ACC112 (cell line): ENCODE measurements at regions not wholly inside any gene's neighbourhood (a gene's known extent, or its start where the extent isn't known, plus 50 kb on each side); places are given as distances from the start of the nearest gene placed in this dataset.
A peak's percentile ranks its signal among the peaks of the same experiment; 100 is the strongest.

ENCODE experiments used
- H2AFZ ChIP-seq: fragments of 200-600 bp; sonication (generic); one replicate; pipeline ENCODE4 v1.6.0; 2017; ENCODE audit warnings: antibody characterized with exemption, low read length; ENCODE audit not compliant: unreplicated experiment
- H3K27ac ChIP-seq: fragments of 200-600 bp; sonication (generic); 2 replicates; pipeline ENCODE4 v1.5.1; 2014; ENCODE audit warnings: low read depth, mild to moderate bottlenecking, antibody characterized with exemption, low read length, moderate library complexity
- H3K27me3 ChIP-seq: fragments of 200-600 bp; sonication (generic); 2 replicates; pipeline ENCODE4 v1.6.1; 2014; ENCODE audit warnings: mild to moderate bottlenecking, antibody characterized with exemption, low read length, moderate library complexity, mixed read lengths; ENCODE audit not compliant: insufficient read depth
- H3K36me3 ChIP-seq: fragments of 200-600 bp; sonication (generic); 2 replicates; pipeline ENCODE4 v1.6.1; 2016; ENCODE audit warnings: mild to moderate bottlenecking, antibody characterized with exemption, low read length, moderate library complexity, mixed read lengths; ENCODE audit not compliant: insufficient read depth
- H3K4me1 ChIP-seq: fragments of 200-600 bp; sonication (generic); one replicate; pipeline ENCODE4 v1.6.1; 2016; ENCODE audit warnings: low read length, mixed read lengths; ENCODE audit not compliant: insufficient read depth, unreplicated experiment, control insufficient read depth
- H3K4me3 ChIP-seq: fragments of 200-600 bp; sonication (generic); 2 replicates; pipeline ENCODE4 v1.5.1; 2014; ENCODE audit warnings: mild to moderate bottlenecking, low read depth, low read length
- H3K79me2 ChIP-seq: fragments of 200-600 bp; sonication (generic); one replicate; pipeline ENCODE4 v1.6.0; 2016; ENCODE audit warnings: low read length; ENCODE audit not compliant: control insufficient read depth, unreplicated experiment, insufficient read depth

DNA sequence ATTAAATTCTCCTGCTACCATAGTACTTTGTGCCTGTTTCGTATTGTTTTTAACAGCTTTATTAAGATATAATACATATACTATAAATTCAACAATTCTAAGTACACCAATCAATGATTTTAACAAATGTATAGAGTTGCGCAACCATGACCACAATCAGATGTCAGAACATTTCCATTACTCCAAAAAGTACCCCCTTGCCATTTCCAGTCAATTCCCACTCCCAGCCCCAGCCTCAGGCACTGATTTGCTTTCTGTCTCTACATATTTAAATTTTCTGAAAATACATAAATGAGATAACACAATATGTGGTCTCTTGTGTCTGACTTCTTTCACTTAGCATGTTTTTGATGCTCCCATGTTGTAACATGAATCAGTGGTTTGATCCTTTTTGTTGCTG lies 193.9 kb downstream of the FIGN start:
- no peaks in the 10 kb centered on the region for H3K27me3 ChIP-seq
- H3K27ac ChIP-seq, result no peak overlapping the region
- no peak overlapping the region for H3K4me3 ChIP-seq
- no peak overlapping the region for H2AFZ ChIP-seq
- no peaks in the 10 kb centered on the region for H3K4me1 ChIP-seq
- no peaks in the 10 kb centered on the region for H3K79me2 ChIP-seq
- H3K36me3 ChIP-seq, result no peaks in the 10 kb centered on the region

DNA sequence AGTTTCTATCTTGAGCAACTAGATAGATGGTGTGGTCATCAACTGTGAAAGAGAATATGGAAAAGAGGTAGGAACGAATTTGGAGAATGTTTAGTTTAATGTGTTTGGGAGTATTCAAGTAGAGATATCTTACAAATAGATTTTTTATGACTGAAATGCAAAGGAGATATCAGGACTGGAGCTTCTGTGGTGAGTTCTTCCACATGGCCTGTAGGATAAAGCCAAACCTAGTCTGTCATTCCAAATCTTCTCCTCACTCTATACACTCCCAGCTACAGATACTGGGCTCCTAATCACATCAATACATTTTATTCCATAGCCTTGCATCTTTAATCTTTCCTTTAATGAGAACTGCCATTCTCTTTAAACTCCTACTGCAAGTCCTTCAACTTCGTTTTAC lies 194.3 kb downstream of the FIGN start:
- H3K4me1 ChIP-seq, result no peaks in the 10 kb centered on the region
- no peaks in the 10 kb centered on the region for H3K79me2 ChIP-seq
- no peak overlapping the region for H2AFZ ChIP-seq
- H3K27me3 ChIP-seq, result no peaks in the 10 kb centered on the region
- H3K36me3 ChIP-seq, result no peaks in the 10 kb centered on the region
- no peak overlapping the region for H3K27ac ChIP-seq
- H3K4me3 ChIP-seq, result no peak overlapping the region

DNA sequence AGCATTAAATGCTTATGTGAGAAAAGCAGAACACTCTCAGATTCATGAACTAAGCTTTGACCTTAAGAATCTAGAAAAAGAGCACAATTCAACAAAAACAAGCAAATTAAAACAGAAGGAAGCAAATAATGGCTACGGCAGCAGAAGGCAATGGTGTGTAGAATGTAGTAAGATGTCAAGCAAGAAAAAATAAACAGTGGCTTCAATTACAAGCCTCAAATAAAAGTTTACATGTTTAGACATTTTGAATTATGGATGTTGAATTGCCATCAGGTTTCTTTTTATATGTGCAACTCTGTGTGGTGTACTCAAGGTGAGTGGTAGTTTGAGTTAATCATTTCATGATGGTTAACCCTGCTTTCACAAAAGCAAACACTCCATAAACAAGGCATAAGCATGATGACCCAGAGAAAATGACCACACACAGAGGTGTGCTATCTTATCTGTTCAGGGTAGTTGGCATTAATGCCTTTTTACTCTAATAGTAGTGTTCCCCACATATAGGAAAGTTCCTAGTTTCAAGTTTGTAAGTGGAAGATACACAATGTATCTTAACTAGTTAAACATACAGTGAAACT lies 207.1 kb downstream of the FIGN start:
- H3K79me2 ChIP-seq, result no peaks in the 10 kb centered on the region
- H3K36me3 ChIP-seq, result no peaks in the 10 kb centered on the region
- no peak overlapping the region for H2AFZ ChIP-seq
- no peaks in the 10 kb centered on the region for H3K27me3 ChIP-seq
- no peaks in the 10 kb centered on the region for H3K4me1 ChIP-seq
- no peak overlapping the region for H3K4me3 ChIP-seq
- no peak overlapping the region for H3K27ac ChIP-seq

DNA sequence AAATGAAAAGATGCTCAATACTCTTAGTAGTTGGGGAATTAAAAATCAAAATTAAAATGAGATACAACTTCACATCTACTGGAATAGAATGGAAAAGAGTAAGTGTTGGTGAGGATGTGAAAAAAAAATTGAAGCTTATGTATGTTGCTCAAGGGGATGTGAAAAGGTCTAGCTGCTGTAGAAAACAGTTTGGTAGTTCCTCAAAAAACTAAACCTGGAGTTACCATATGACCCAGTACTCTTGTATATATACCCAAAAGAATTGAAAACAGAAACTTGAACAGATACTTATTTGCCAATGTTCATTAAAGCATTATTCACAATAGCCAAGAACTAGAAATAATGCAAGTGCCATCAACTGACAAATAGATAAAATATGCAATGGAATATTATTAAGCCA lies 208.4 kb downstream of the FIGN start:
- Histone ChIP-seq H3K27me3 (no peaks in the 10 kb centered on the region), H3K79me2 (no peaks in the 10 kb centered on the region), H3K4me3 (no peak overlapping the region), H3K36me3 (no peaks in the 10 kb centered on the region), H2AFZ (no peak overlapping the region), H3K4me1 (no peaks in the 10 kb centered on the region), H3K27ac (no peak overlapping the region)

DNA sequence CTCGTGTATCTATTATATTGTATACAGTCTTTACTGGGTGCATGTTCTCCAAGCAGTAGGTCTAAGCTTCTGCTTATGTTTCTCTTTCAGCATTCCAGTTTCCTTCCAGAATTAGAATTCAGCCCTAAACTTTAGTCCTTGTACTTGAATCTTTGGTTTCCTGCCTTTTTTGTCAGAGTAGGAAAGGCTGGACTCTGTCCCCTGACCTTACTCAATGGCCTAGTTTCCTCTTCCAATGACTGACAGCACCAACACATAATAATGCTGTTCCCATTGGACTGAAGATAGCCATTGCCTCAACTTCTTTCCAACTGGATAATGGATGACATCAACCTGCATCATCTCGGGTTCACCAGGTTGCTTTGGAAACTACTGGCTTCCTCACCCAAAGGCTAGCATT lies 217.0 kb downstream of the FIGN start:
- no peaks in the 10 kb centered on the region for H3K4me1 ChIP-seq
- no peaks in the 10 kb centered on the region for H3K27me3 ChIP-seq
- H3K79me2 ChIP-seq, result no peaks in the 10 kb centered on the region
- no peak overlapping the region for H3K27ac ChIP-seq
- no peaks in the 10 kb centered on the region for H3K36me3 ChIP-seq
- no peak overlapping the region for H2AFZ ChIP-seq
- H3K4me3 ChIP-seq, result no peak overlapping the region

DNA sequence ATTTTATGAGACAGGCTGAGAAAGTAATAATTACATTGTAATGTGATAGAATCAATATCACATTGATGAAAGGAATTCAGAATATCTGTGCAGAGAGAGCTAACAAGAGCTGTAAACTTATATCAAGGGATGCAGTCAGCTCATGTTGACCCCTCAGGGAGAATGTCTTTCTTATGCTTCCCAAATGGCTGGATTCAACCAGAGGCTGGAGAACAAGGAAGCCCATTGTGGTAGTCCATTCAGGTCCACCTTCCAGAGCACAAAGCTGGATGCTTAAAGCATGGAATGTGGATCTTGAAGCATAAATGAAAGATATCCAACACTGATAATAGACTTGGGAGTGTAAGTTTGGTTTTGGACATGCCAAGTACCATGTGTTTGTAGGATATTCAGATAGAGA lies 220.0 kb downstream of the FIGN start:
- Histone ChIP-seq H2AFZ (no peak overlapping the region), H3K4me3 (no peak overlapping the region), H3K79me2 (no peaks in the 10 kb centered on the region), H3K27me3 (no peaks in the 10 kb centered on the region), H3K4me1 (no peaks in the 10 kb centered on the region), H3K27ac (no peak overlapping the region), H3K36me3 (no peaks in the 10 kb centered on the region)

DNA sequence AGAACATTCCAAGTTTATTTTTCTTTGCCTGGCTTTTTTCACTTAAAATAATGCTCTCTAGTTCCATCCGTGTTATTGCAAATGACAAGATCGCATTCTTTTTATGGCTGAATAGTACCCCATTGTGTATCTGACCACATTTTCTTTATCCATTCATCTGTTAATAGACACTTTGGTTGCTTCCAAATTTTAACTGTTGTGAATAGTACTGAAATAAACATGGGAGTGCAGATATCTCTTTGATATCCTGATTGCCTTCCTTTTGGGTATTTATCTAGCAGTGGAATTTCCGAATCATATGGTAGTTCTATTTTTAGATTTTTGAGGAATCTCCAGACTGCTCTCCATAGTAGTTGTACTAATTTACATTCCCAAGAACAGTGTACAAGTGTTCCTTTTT lies 230.5 kb downstream of the FIGN start:
- Histone ChIP-seq H3K27ac (no peak overlapping the region), H2AFZ (no peak overlapping the region), H3K4me1 (no peaks in the 10 kb centered on the region), H3K27me3 (no peaks in the 10 kb centered on the region), H3K4me3 (no peak overlapping the region), H3K36me3 (no peaks in the 10 kb centered on the region), H3K79me2 (no peaks in the 10 kb centered on the region)

DNA sequence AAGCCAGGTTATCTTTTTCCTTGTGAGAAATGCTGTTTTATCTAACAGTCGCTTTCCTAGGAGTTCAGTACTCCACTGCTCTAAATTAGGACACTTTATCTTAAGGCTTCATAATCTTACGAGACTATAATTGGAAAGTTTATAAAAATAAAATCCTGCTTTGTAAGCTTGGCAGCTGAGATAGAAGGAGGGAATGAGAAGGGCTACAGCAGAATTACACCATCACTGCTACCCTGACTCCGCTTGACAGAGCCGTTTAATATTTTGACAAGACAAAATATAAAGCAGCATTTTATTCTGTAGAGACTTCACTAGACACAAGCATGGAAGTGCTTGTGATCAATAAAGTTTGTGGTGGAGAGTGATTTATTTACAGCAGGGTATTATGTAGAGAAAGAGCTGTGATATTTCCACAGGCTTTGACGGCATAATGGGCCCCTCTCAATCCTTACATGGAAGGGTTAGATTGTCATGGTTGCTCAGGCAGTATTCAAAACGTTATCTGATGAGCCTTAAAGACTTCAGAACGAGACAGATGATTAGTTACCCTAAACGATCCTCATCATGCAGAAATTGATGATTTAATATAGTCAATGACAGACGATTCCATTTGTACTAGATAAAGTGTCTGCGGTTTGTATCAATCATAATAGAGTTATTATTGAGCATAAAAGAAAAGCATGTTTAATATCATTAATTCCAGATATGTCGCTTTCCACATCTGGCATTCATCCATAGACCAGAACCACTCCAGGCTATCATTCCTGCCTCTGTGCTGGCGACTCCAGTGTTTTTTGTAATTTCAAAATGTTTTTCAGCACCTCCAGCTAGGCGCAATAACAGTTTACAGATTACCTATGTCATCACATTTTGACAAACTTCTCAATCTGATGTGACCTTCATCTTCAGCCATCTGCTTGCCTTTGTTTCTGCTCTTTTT lies 242.2 kb downstream of the FIGN start:
- H3K4me1 ChIP-seq, result no peaks in the 10 kb centered on the region
- H3K4me3 ChIP-seq, result no peak overlapping the region
- H3K27ac ChIP-seq, result no peak overlapping the region
- H2AFZ ChIP-seq, result no peak overlapping the region
- no peaks in the 10 kb centered on the region for H3K36me3 ChIP-seq
- H3K79me2 ChIP-seq, result no peaks in the 10 kb centered on the region
- no peaks in the 10 kb centered on the region for H3K27me3 ChIP-seq

DNA sequence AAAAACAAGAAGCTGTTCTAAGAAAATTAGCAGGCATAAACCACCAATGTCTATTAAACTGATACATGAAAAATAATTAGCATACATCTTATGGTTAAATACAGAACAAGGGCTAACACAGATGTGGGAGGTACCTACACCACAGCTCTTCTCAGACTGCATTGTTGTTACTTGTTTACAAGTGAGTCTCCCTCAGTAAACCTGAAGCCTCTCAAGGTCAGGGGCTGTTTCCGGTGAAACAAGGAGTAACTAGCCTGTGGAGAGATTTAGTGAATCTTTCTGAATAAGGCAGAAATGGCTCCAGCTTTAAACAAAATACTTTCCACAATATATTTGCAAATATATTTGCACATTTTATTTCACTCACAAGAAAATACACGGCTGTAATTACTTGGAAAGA lies 244.0 kb downstream of the FIGN start:
- no peak overlapping the region for H3K27ac ChIP-seq
- no peak overlapping the region for H2AFZ ChIP-seq
- H3K4me1 ChIP-seq, result no peaks in the 10 kb centered on the region
- no peaks in the 10 kb centered on the region for H3K36me3 ChIP-seq
- H3K79me2 ChIP-seq, result no peaks in the 10 kb centered on the region
- no peak overlapping the region for H3K4me3 ChIP-seq
- no peaks in the 10 kb centered on the region for H3K27me3 ChIP-seq

DNA sequence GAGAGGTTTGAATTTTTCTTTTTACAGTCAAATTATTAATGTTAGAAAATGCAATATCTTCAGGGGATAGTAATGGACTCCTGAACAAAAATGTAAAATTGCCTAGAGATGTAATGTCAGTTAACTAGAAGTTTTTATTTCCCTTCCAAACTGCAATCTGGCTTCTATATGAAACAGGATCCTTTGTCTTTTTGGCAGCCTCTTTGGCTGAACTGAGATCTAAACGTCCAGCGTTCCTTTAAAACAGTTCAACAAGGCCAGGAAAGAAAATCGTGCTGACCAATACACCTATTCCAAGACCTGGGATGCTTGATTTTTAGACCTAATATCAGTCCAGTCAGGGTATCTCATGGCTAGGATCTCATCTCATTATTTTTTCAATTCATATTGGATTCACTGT lies 245.5 kb downstream of the FIGN start:
- Histone ChIP-seq H2AFZ (peak overlapping the region; percentile 35), H3K27ac (no peak overlapping the region), H3K36me3 (no peaks in the 10 kb centered on the region), H3K27me3 (no peaks in the 10 kb centered on the region), H3K4me1 (no peaks in the 10 kb centered on the region), H3K79me2 (no peaks in the 10 kb centered on the region), H3K4me3 (no peak overlapping the region)

DNA sequence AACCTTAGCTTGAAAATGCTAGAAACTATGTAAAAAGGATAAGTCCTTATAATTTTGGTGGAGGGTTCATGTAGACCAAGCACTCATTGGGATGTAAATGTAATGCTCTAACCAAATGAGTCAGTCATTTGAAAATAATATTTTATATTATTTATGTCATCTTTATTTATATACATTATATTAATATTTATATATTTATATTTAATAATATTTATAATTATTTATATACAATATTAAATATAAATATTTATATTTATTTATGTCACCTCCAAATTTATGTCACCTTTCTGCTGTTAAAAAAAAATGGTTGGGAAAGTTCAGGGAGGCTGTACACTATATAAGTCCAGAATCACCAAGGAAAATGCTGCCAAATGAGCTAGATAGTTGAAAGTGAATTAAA lies 254.3 kb downstream of the FIGN start:
- no peaks in the 10 kb centered on the region for H3K27me3 ChIP-seq

More for the DNA sequence above, 254.3 kb downstream of the FIGN start:
- Histone ChIP-seq H3K36me3 (no peaks in the 10 kb centered on the region), H3K27ac (no peak overlapping the region), H3K79me2 (no peaks in the 10 kb centered on the region), H3K4me1 (no peaks in the 10 kb centered on the region), H2AFZ (no peak overlapping the region), H3K4me3 (no peak overlapping the region)
